Left ventricle myocardium inferior (tissue), 1 donor: ENCODE measurements at regions not wholly inside any gene's neighbourhood (a gene's known extent, or its start where the extent isn't known, plus 50 kb on each side); places are given as distances from the start of the nearest gene placed in this dataset.

Source experiments
- DNase-seq: peaks from one replicate; pipeline ENCODE4 v3.0.0-alpha.2; 2020
- H3K27ac ChIP-seq: fragments of 200-600 bp; replicated peaks from 2 replicates; pipeline ENCODE4 v1.8.0; 2021
- H3K27me3 ChIP-seq: fragments of 200-600 bp; 2 replicates; pipeline ENCODE4 v1.8.0; 2021; ENCODE audit warnings: low read depth
- H3K36me3 ChIP-seq: fragments of 200-600 bp; 2 replicates; pipeline ENCODE4 v1.8.0; 2021
- H3K4me1 ChIP-seq: fragments of 200-600 bp; 2 replicates; pipeline ENCODE4 v1.8.0; 2021
- H3K4me3 ChIP-seq: fragments of 200-600 bp; 2 replicates; pipeline ENCODE4 v1.8.0; 2021; ENCODE audit warnings: mild to moderate bottlenecking, moderate library complexity
- H3K9me3 ChIP-seq: fragments of 200-600 bp; replicated peaks from 2 replicates; pipeline ENCODE4 v1.8.0; 2021
- CTCF ChIP-seq: fragments of 200-600 bp; IDR thresholded peaks from 2 replicates; pipeline ENCODE4 v1.8.0; 2021; ENCODE audit warnings: antibody characterized with exemption, mild to moderate bottlenecking, borderline replicate concordance
- intact Hi-C: fragments of 100-400 bp; cut with micrococcal nuclease; formaldehyde crosslinking; loops from one replicate; pipeline ENCODE4 v1.11.0; 2022
- donor health status: DM: no; HTN: yes; CAD: no; lungs with severe emphysema.

DNA sequence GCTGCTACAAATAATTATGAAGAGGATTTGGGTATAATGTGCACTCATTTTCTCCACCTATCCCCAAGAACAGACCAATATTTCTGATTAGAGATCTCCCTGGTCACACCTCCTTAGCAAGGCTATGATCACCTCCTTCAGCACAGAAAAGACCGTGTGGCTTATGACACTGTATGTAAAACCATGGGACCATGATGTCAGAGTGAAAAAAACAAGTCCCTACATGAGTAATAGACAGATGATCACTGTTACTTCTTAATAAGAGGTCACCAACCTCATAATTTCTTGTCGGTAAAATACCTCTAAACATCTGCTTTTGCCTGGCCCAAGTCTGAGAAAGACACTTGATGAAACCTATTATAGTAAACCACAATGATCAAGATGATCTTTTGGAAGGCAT, 330.6 kb upstream of the F9 start:
- intact Hi-C loops = no loop called here

GRCh38 chrX:139198936-139199335, 331.6 kb upstream of the F9 start:
- intact Hi-C loops = no loop called here
- no peak overlapping the region for H3K4me3 ChIP-seq
- DNase-seq = no peak
- no peaks in the 10 kb centered on the region for H3K4me1 ChIP-seq
- H3K27me3 ChIP-seq = peaks cover 23% of the 10 kb centered on the region
- no peak for TF ChIP-seq CTCF
- no peaks in the 10 kb centered on the region for H3K36me3 ChIP-seq
- no peak overlapping the region for H3K27ac ChIP-seq
- H3K9me3 ChIP-seq = no peaks in the 10 kb centered on the region

More for the DNA sequence above, 330.6 kb upstream of the F9 start:
- Histone ChIP-seq H3K36me3 (no peaks in the 10 kb centered on the region), H3K4me1 (peaks cover 3% of the 10 kb centered on the region), H3K27me3 (peaks cover 28% of the 10 kb centered on the region), H3K9me3 (no peaks in the 10 kb centered on the region), H3K4me3 (no peak overlapping the region), H3K27ac (no peak overlapping the region)
- no peak for TF ChIP-seq CTCF
- no peak for DNase-seq

- H3K36me3 ChIP-seq = no peaks in the 10 kb centered on the region
- H3K27ac ChIP-seq = no peak overlapping the region
- H3K27me3 ChIP-seq = peaks cover 10% of the 10 kb centered on the region
- H3K9me3 ChIP-seq = no peaks in the 10 kb centered on the region
- no peaks in the 10 kb centered on the region for H3K4me1 ChIP-seq
- TF ChIP-seq CTCF = no peak
- DNase-seq = no peak
- intact Hi-C loops = no loop called here
- H3K4me3 ChIP-seq = no peak overlapping the region
Measured at GRCh38 chrX:139196890-139197289, 333.6 kb upstream of the F9 start.

GRCh38 chrX:139194571-139195280, 335.8 kb upstream of the F9 start:
- intact Hi-C loops = no loop called here

GRCh38 chrX:139192386-139192961, 338.1 kb upstream of the F9 start:
- no peak for DNase-seq
- Histone ChIP-seq H3K27ac (no peak overlapping the region), H3K4me1 (no peaks in the 10 kb centered on the region), H3K4me3 (no peak overlapping the region), H3K9me3 (no peaks in the 10 kb centered on the region), H3K27me3 (peaks cover 10% of the 10 kb centered on the region), H3K36me3 (no peaks in the 10 kb centered on the region)
- no peak for TF ChIP-seq CTCF
- intact Hi-C loops = no loop called here

More at GRCh38 chrX:139194571-139195280, 335.8 kb upstream of the F9 start:
- DNase-seq = no peak
- TF ChIP-seq CTCF = no peak
- no peaks in the 10 kb centered on the region for H3K9me3 ChIP-seq
- peak overlapping the region; percentile 46 for H3K27ac ChIP-seq
- no peaks in the 10 kb centered on the region for H3K4me1 ChIP-seq
- H3K36me3 ChIP-seq = no peaks in the 10 kb centered on the region
- peak overlapping the region; percentile 60 for H3K4me3 ChIP-seq
- H3K27me3 ChIP-seq = peaks cover 10% of the 10 kb centered on the region
